GM12865 (cell line): ENCODE measurements at regions not wholly inside any gene's neighbourhood (a gene's known extent, or its start where the extent isn't known, plus 50 kb on each side); places are given as distances from the start of the nearest gene placed in this dataset.

Source experiments
- DNase-seq: peaks from one replicate; pipeline ENCODE4 v3.0.0; 2010; ENCODE audit warnings: low read depth
- H3K4me3 ChIP-seq: 2 replicates; pipeline ENCODE4 v1.5.1; 2011; ENCODE audit warnings: mild to moderate bottlenecking, low read depth, low read length, control low read depth
- TF ChIP-seq, protein P1 (sequence below): IDR thresholded peaks from 2 replicates; pipeline ENCODE4 v1.5.1; 2011; ENCODE audit warnings: low read length, control low read depth, low read depth, inconsistent platforms; ENCODE audit not compliant: insufficient read depth; ENCODE audit errors: missing control alignments

DNA sequence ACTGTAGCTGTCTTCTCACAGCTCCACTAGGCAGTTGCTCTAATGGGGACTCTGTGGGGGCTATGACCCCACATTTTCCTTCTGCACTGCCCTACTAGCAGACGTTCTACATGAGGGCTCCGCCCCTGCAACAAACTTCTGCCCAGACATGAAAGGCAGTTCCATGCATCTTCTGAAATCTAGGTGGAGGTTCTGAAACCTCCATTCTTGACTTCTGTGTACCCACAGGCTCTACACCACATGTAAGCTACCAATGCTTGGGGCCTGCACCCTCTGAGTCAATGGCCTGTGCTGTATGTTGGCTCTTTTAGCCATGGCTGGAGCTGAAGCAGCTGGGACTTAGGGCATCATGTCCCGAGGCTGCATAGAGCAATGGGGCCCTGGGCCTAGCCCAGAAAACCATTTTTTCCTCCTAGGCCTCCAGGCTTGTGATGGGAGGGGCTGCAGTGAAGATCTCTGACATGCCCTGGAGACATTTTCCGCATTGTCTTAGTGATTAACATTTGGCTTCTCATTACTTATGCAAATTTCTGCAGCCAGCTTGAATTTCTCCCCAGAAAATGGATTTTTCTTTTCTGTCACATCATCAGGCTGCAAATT is 123.0 kb downstream of the MYCN start:
- no peak for DNase-seq
- no peak overlapping the region for H3K4me3 ChIP-seq
- TF ChIP-seq, protein P1, sequence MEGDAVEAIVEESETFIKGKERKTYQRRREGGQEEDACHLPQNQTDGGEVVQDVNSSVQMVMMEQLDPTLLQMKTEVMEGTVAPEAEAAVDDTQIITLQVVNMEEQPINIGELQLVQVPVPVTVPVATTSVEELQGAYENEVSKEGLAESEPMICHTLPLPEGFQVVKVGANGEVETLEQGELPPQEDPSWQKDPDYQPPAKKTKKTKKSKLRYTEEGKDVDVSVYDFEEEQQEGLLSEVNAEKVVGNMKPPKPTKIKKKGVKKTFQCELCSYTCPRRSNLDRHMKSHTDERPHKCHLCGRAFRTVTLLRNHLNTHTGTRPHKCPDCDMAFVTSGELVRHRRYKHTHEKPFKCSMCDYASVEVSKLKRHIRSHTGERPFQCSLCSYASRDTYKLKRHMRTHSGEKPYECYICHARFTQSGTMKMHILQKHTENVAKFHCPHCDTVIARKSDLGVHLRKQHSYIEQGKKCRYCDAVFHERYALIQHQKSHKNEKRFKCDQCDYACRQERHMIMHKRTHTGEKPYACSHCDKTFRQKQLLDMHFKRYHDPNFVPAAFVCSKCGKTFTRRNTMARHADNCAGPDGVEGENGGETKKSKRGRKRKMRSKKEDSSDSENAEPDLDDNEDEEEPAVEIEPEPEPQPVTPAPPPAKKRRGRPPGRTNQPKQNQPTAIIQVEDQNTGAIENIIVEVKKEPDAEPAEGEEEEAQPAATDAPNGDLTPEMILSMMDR, result no peak

DNA sequence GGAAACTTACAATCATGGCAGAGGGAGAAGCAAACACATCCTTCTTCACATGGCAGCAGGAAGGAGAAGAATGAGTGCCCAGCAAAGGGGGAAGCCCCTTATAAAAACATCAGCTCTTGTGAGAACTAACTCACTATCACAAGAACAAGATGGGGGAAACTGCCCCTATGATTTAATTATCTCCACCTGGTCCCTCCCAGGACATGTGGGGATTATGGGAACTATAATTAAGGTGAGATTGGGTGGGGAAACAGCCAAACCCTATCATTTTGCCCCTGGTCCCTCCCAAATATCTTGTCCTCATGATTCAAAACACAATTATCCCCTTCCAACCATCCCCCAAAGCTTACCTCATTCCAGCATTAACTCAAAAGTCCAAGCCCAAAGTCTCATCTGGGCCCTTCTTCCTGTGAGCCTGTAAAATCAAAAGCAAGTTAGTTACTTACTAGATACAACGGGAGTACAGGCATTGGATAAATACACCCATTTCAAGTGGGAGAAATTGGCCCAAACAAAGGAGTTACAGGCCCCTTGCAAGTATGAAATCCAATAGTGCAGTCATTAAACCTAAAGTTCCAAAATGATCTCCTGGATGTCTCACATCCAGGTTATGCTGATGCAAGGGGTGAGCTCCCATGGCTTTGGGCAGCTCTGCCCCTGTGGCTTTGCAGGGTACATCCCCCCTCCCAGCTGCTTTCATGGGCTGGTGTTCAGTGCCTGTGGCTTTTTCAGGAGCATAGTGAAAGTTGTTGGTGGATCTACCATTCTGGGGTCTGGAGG is 122.3 kb downstream of the MYCN start:
- DNase-seq, result no peak
- H3K4me3 ChIP-seq, result no peak overlapping the region
- TF ChIP-seq, protein P1, result no peak

DNA sequence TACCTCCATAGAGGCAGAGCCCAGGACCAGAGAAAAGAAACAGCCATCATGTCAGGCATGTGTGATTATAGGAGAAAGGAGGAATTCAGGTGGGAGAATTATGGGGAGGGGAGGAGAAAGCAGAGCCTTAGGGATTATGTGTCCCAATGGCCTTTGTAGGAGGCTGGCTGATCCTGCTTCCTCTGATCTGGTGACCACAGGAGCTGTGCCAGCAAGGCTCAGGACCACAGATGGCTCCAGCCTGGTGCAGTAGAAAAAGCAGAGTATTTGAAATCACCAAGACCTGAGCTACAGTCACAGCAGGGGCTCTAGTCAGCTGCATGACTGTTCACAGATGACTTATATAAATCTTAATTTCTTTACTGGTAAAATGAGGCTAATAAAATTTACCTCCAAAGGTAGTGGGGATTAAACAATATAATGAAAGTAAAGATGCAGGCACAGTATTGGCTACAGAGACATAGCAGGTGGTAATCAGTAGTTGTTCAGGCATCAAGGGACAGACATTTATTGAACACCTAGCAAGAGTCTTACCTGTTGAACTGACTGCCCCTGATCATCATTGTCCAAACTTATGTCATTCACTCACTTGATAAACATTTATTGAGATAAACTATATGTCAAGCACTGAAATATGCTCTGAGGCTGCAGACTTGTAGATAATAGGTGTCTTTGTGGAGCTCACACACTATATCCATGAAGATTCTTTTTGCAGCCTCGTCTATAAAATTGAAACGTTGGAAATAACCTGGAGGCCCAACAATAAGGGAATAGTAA is 121.3 kb downstream of the MYCN start:
- H3K4me3 ChIP-seq, result no peak overlapping the region
- TF ChIP-seq, protein P1, result no peak
- no peak for DNase-seq

DNA sequence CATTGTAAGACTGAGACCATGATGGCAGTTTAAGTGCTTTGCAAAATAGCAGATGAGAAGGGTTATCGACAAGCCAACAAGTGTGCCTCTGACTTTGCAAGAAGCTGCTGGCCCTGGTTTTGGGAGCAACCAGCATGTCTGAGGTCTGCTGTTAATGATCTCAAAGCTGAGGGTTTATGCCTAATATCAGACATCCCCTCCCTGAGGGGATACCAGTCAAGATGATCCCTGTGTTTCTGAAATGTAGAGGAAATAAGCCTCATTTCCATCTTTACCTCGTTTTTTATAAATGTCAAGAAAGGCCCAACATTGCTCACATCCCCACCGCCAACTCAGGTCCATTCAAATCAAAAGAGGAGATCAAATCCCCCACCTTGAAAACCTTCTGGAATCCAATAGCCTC is 120.6 kb downstream of the MYCN start:
- TF ChIP-seq, protein P1, result no peak
- no peak overlapping the region for H3K4me3 ChIP-seq
- no peak for DNase-seq

DNA sequence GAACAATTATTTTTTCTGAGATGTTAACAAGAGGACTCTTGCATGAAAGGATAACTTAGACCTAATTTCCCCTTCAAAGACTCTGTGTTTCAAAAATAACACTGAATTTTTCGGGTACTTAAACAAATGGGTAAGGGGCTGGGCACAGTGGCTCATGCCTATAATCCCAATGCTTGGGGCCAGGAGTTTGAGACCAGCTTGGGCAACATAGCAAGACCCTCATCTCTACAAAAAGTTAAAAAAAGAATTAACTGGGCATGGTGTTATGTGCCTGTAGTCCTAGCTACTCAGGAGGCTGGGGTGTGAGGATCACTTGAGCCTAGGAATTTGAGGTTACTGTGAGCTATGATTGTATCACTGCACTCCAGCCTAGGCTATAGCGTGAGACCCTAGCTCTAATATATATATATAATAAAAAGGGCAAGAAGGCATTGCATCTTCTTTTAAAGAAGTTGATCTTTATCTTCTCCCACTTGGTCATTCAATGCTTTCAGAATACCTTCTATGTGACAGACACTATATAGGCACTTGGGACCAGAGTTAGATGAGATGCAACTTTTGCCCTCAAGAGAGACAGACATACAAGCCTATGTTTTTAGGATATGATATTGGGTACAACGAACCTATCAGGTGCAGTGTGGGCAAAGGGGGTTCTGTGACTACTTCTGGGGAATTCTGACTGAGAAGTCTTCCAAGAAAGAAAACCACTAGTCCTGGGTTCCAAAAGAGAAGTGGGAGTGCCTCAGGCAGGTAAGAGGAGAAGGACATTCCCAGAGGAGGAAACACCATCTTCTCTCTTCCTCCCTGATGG is 120.0 kb downstream of the MYCN start:
- no peak overlapping the region for H3K4me3 ChIP-seq
- TF ChIP-seq, protein P1, result no peak
- no peak for DNase-seq

DNA sequence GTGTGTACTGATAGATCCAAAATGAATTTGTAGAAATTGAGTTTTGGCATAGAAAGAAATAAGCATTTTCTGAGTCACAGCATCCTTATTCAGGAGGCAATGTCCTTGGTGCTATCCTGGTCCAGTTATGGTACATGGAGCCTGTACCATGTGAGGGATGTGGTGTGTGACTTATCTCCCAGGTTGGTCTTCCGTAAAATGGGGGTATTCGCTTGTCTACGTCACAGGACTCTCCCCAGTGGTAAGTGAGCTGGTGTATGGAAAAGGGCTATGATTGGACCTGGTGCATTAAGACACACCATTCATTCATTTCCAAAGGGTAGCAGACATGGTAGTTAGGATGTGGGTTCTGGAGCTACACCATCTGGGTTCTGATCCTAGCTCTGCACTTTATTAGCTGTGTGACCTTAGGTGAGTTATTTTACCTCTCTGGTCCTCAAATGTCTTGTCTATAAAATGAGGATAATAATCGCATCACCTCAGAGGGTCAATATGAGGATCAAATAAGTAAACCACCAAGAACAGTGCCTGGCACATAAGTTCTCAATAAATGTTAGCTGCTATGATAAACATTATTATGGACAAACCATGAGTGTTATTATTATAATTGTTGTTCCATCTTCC is 119.2 kb downstream of the MYCN start:
- H3K4me3 ChIP-seq, result no peak overlapping the region
- DNase-seq, result no peak
- TF ChIP-seq, protein P1, result no peak
